ENCODE measurements at regions not wholly inside any gene's neighbourhood (a gene's known extent, or its start where the extent isn't known, plus 50 kb on each side); places are given as distances from the start of the nearest gene placed in this dataset.
A peak's percentile ranks its signal among the peaks of the same experiment; 100 is the strongest.

GRCh38 chr3:20346369-20346768 is 160.4 kb upstream of the SGO1 start:
- no peak for DNase-seq (ENCODE audit: low spot score)
- in situ Hi-C loops (cut with HindIII; ENCODE audit: low sequenced_read_pairs): no loop called here

DNA sequence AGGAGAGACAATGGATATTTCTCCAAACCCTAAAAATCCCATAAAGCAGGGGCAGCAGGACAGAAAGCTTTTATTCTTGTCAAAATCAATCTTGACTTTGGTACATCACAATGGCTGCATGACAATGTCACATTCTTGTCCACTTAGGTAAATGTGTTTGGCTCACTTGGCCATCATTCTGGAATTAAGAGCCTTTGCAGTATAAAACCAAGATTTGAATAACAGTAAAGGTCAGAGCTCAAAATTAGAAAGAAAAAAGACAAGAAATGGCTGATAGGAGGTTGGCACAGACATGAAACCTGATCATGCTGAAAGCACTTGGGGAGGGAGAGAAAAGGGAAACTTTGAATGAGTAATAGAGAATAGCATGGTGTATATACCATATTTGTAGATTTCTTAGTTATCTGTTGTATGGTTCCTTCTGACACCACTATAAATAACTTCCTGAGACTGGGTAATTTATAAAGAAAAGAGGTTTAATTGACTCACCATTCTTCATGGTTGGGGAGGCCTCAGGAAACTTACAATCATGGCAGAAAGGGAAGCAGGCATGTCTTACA is 158.5 kb upstream of the SGO1 start:
- in situ Hi-C loops (cut with HindIII; ENCODE audit: low sequenced_read_pairs): no loop called here
- no peak for DNase-seq (ENCODE audit: low spot score)

DNA sequence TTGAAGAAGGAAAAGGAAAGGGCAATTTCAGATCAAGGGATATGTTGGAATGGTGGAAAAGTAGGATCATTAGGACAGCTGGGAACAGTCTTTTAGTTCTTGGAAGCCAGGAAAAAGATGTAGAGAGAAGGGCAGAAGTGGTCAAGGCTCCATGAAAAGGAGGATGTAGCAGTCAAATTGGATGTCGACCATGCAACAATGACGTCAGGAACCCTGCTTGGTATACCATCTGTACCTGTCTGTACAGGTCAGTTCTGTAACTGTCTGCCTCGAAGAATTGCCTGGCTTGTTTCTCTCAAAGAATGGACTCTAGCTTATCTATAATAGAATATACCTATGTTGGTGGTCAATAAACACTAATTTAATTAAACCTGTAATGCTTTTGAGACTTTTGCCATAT is 157.8 kb upstream of the SGO1 start:
- in situ Hi-C loops (cut with HindIII; ENCODE audit: low sequenced_read_pairs): no loop called here
- peak; percentile 84 for DNase-seq (ENCODE audit: low spot score)

DNA sequence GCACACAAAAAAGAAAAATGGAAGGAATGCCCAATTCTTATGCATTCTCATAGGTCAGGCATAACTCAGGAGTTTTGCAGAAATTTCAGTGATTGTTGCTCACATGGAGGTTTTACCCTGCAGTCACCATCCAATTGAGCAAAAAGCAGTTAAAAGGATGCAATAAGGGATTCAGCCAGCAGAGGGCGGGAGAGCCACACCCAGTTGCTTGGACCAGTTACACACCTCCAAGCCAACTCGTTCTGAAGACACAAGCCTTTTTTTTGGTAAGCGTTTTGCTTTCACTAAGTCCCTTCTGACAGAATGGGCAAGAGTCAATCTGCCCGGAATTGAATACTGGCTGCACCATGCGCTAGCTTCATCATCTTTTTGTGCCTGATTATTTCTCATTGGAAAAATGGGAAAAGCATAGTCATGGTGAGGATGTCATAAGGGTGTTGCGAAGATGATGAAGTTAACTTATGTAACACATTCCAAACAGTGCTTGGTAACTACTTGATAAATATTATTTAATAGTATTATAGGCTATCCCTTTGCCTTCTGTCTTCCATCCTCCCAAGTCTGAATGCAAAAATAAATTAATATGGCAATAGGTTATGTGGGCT is 154.4 kb upstream of the SGO1 start:
- peak; percentile 86 for DNase-seq (ENCODE audit: low spot score)
- in situ Hi-C loops (cut with HindIII; ENCODE audit: low sequenced_read_pairs): no loop called here

- in situ Hi-C loops (cut with HindIII; ENCODE audit: low sequenced_read_pairs): no loop called here
- no peak for DNase-seq (ENCODE audit: low spot score)
These were observed 150.6 kb upstream of the SGO1 start for GRCh38 chr3:20336572-20336971.

DNA sequence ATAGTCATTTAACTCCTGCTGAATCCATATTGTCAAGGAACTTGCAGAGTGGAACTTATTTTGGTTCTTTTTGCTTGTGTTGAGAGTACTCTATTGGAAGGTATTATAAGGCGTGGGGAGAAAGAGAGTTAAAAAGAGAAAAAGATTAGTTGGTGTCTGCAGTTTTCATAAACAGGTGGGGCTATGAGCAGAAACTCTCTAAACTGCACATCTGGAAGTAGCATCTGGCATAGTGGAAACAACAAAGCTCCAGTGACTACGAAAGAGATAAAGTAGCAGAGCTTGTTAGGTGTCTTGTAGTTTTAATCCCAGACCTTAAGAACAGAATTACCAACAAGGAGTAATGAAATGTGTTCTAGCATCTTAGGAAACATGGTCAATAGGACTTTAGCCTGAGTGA is 148.8 kb upstream of the SGO1 start:
- in situ Hi-C loops (cut with HindIII; ENCODE audit: low sequenced_read_pairs): no loop called here

DNA sequence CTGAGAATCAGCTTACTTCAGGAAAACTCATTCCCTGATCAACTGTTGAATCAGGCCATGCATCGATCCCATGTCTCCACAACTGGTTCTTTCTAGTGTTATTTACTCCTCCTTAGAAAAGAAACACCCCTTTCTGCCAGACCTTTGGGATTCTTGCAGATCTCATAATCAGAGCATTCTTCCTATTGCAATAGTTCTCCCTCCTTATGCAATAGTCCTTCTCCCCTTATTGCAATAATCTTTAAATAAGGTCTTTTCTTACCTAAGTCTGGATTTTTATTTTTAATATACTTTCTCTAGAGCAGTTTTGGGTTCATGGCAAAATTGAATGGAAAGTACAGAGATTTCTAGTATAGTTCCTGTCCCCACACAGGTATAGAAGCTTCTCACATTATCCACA is 141.9 kb upstream of the SGO1 start:
- in situ Hi-C loops (cut with HindIII; ENCODE audit: low sequenced_read_pairs): no loop called here
- no peak for DNase-seq (ENCODE audit: low spot score)

More for the DNA sequence above, 148.8 kb upstream of the SGO1 start:
- DNase-seq (ENCODE audit: low spot score): no peak

DNA sequence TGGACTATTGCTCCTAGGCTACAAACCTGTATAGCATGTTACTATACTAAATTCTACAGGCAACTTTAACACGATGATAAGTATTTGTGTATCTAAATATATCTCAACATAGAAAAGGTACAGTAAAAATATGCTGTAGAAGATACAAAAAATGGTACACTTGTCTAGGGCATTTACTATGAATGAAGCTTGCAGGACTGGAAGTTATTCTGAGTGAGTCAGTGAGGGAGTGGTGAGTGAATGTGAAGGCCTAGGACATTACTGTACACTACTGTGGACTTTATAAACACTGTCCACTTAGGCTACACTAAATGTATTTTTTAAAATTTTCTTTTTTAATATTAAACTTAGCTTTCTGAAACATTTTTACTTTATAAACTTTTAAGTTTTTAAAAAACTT is 140.5 kb upstream of the SGO1 start:
- in situ Hi-C loops (cut with HindIII; ENCODE audit: low sequenced_read_pairs): no loop called here
- no peak for DNase-seq (ENCODE audit: low spot score)

DNA sequence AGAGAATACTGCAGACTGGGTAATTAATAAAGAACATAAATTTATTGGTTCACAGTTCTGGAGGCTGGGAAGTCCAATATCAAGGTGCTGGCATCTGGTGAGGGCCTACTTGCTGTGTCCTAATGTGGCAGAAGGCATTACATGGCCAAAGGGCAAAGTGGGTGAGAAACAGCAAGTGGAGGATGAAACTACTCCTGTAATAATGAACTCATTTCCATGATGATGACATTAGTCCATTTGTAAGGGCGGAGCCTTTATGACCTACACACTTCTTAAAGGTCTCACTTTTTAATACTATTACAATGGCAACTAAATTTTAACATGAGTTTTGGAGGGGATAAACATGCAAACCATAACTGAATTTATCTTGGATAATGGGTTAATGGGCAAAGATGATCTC is 139.6 kb upstream of the SGO1 start:
- in situ Hi-C loops (cut with HindIII; ENCODE audit: low sequenced_read_pairs): no loop called here
- no peak for DNase-seq (ENCODE audit: low spot score)

DNA sequence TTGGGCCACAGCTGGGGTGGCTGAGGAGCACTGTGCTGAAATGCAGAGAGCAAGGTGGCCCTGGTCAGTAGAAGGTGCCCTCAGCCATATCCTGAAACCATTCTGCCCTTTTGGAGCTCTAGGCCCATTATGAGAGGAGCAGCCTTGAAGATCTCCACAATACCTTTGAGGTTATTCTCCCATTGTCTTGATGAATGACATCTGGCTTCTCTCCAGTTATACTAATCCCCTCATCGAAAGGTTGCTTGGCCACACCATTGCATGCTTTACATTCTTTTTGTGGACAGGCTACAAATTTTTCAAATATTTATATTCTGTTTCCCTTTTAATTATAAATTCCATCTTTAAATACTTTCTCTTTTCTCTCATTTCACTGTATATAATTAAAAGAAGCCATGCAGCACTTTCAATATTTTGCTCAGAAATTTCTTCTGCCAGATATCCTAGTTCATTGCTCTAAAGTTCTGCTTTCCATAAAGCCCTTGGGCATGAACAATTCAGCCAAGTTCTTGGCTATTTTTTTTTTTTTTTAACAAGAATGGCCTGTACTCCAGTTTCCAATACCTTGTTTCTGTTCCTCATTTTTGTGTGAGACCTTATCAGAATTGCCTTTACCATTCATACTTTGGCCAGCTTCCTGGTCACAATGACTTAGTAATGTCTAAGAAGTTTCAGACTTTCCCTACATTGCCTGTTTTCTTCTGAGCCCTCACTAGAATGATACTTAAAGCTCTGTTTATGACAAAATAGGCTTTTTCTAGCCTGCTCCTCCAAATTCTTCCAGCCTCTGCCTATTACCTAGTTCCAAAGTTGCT is 138.9 kb upstream of the SGO1 start:
- in situ Hi-C loops (cut with HindIII; ENCODE audit: low sequenced_read_pairs): no loop called here
- DNase-seq (ENCODE audit: low spot score): no peak

- in situ Hi-C loops (cut with HindIII; ENCODE audit: low sequenced_read_pairs): no loop called here
These were observed 137.4 kb upstream of the SGO1 start for GRCh38 chr3:20323307-20323927.

GRCh38 chr3:20322085-20322484 is 136.1 kb upstream of the SGO1 start:
- in situ Hi-C loops (cut with HindIII; ENCODE audit: low sequenced_read_pairs): no loop called here
- no peak for DNase-seq (ENCODE audit: low spot score)

More at GRCh38 chr3:20323307-20323927, 137.4 kb upstream of the SGO1 start:
- DNase-seq (ENCODE audit: low spot score): no peak

DNA sequence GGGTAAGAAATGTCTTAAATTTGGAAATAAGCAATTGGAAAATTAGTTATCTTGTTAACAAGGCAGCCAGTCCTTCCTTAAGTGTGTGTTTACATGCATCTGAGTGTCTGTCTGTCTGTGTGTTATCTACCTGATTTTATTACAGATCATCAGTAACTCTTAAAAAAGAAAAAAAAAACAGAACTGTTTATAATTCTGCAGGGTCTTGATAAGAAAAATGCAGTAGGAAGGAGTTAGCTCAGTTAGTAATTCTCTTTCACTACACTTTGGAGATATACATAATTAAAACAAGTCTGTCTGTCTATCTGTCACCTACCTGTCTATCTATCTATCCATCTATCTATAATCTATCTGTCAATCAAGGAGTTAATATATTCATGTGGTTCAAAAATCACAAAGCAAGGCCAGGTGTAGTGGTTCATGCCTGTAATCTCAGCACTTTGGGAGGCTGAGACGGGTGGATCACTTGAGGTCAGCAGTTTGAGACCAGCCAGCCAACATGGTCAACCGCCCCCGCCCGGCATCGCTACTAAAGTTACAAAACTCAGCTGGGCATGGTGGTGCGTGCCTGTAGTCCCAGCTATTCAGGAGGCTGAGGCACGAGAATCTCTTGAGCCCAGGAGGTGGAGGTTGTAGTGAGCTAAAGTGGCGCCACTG is 135.5 kb upstream of the SGO1 start:
- in situ Hi-C loops (cut with HindIII; ENCODE audit: low sequenced_read_pairs): no loop called here
- DNase-seq (ENCODE audit: low spot score): no peak

DNA sequence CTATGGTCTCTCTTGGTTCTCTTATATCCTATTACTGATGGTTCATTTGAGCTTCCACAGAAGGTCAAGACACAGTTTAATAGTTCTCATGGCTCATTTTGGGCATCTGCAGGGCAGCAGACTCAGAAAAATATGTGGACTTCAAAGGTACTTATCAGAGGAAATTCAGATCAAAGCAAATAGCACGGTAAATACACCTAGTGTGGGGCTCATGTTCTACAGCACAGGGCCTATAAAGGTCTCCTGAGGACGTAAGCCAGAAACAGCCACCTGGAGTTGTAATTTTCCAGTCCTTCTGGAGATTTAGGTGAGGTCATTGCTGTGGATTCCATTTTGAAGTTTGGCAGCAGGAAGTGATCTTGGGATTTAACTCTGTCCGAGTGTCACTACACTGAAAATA is 134.5 kb upstream of the SGO1 start:
- in situ Hi-C loops (cut with HindIII; ENCODE audit: low sequenced_read_pairs): no loop called here
- DNase-seq (ENCODE audit: low spot score): peak; percentile 91

- DNase-seq (ENCODE audit: low spot score): no peak
- in situ Hi-C loops (cut with HindIII; ENCODE audit: low sequenced_read_pairs): no loop called here
These were observed 133.5 kb upstream of the SGO1 start for GRCh38 chr3:20319551-20319950.

DNA sequence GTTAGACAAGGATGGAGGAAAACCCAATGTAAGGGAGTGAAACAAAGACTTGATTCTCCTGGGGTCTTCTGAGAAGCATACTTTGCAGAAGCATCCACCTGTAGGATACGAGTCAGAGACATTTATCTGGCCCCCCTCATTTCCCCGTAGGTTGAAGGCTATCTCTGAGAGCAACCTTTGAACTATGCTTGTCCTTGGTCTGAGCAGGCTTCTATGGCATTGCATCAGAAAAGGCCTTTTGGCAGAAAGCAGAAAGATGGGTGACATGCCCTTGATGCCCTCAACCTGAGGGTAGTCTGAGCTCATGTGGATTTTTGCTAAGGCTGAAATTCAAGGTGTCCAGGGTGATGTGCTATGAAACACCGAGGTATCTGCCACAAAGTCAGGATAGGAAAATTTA is 131.6 kb upstream of the SGO1 start:
- in situ Hi-C loops (cut with HindIII; ENCODE audit: low sequenced_read_pairs): no loop called here
- no peak for DNase-seq (ENCODE audit: low spot score)

DNA sequence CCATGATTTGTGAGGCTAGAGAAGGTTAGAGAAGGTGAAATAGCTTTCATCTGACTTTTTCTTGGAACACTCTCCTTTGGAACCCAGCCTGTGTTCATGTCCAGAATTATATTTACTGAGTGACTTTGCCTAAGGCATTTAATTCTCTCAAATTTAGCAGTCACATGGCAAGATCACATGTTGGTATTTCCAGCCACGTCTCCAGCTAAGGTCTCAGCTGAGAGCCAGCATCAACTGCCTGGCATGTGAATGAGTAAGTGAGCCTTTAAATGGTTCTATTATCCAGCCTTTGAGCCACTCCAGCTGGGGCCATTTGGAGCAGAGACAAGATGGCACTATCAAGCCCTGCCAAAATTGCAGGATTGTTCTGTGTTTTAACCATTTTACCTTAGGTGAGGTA is 130.2 kb upstream of the SGO1 start:
- peak; percentile 63 for DNase-seq (ENCODE audit: low spot score)
- in situ Hi-C loops (cut with HindIII; ENCODE audit: low sequenced_read_pairs): no loop called here

DNA sequence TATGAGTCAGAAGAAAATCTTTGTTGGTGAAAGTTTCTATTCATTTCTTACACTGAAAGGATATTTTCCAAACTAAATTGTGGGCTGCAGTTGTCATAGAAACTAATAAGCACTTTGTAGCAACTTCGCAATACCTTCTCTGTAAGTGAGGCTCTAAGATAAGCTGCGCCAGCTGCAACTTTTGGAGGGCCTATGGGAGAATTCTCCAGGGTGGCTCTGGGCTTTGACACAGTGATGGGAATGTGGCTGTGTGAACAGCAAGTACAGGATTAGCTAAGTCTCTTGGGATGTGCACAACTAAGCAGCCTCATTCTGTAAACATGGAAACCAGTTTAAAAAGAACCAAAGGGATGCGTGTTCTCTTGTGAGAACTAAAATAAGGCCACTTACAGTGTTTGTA is 124.6 kb upstream of the SGO1 start:
- no peak for DNase-seq (ENCODE audit: low spot score)
- in situ Hi-C loops (cut with HindIII; ENCODE audit: low sequenced_read_pairs): no loop called here

- in situ Hi-C loops (cut with HindIII; ENCODE audit: low sequenced_read_pairs): no loop called here
- no peak for DNase-seq (ENCODE audit: low spot score)
These were observed 121.4 kb upstream of the SGO1 start for GRCh38 chr3:20307383-20307782.

- no peak for DNase-seq (ENCODE audit: low spot score)
- in situ Hi-C loops (cut with HindIII; ENCODE audit: low sequenced_read_pairs): no loop called here
These were observed 119.6 kb upstream of the SGO1 start for GRCh38 chr3:20305647-20306046.
